Astrocyte (in vitro differentiated cells and primary cell): ENCODE measurements at regions not wholly inside any gene's neighbourhood (a gene's known extent, or its start where the extent isn't known, plus 50 kb on each side); places are given as distances from the start of the nearest gene placed in this dataset.

Experiments used
- DNase-seq: peaks from one replicate; pipeline ENCODE4 v3.0.0-alpha.2; 2010; ENCODE audit warnings: low read depth
- FAIRE-seq: peaks from 2 replicates; lab custom pipeline; 2011; peaks lifted over from hg19 to GRCh38; lab: Jason Lieb, UNC
- H2AFZ ChIP-seq: 2 replicates; pipeline ENCODE4 v1.6.0; 2012; ENCODE audit warnings: low read depth, low read length, inconsistent platforms
- H3K27ac ChIP-seq: 2 replicates; pipeline ENCODE4 v1.5.1; 2011; ENCODE audit warnings: low read depth, low read length, inconsistent platforms
- H3K27me3 ChIP-seq: 2 replicates; pipeline ENCODE4 v1.6.0; 2011; ENCODE audit warnings: low read length, inconsistent platforms; ENCODE audit not compliant: insufficient read depth
- H3K36me3 ChIP-seq: 2 replicates; pipeline ENCODE4 v1.5.1; 2011; ENCODE audit warnings: low read length, inconsistent platforms; ENCODE audit not compliant: insufficient read depth
- H3K4me1 ChIP-seq: 2 replicates; pipeline ENCODE4 v1.5.1; 2011; ENCODE audit warnings: low read length, inconsistent platforms; ENCODE audit not compliant: insufficient read depth
- H3K4me2 ChIP-seq: 2 replicates; pipeline ENCODE4 v1.6.0; 2012; ENCODE audit warnings: low read length, inconsistent platforms
- H3K4me3 ChIP-seq: 2 replicates; pipeline ENCODE4 v1.5.1; 2011; ENCODE audit warnings: low read depth, mild to moderate bottlenecking, low read length, inconsistent platforms; ENCODE audit not compliant: insufficient read depth
- H3K79me2 ChIP-seq: 2 replicates; pipeline ENCODE4 v1.6.0; 2012; ENCODE audit warnings: mild to moderate bottlenecking, low read length, inconsistent platforms; ENCODE audit not compliant: insufficient read depth
- H3K9ac ChIP-seq: 2 replicates; pipeline ENCODE4 v1.6.0; 2012; ENCODE audit warnings: mild to moderate bottlenecking, low read length, inconsistent platforms
- H3K9me3 ChIP-seq: 2 replicates; pipeline ENCODE4 v1.5.1; 2012; ENCODE audit warnings: low read depth, mild to moderate bottlenecking, low read length, inconsistent platforms; ENCODE audit not compliant: insufficient read depth
- H4K20me1 ChIP-seq: 2 replicates; pipeline ENCODE4 v1.6.0; 2012; ENCODE audit warnings: low read length, inconsistent platforms; ENCODE audit not compliant: insufficient read depth
- H3K27ac Mint-ChIP-seq: one replicate; pipeline ENCODE4 v1.8.0; 2021; ENCODE audit warnings: mild to moderate bottlenecking, mixed read lengths; ENCODE audit not compliant: unreplicated experiment
- H3K27me3 Mint-ChIP-seq: one replicate; pipeline ENCODE4 v1.8.0; 2021; ENCODE audit warnings: low read depth, mixed read lengths; ENCODE audit not compliant: unreplicated experiment
- H3K36me3 Mint-ChIP-seq: one replicate; pipeline ENCODE4 v1.8.0; 2021; ENCODE audit warnings: low read depth, mixed read lengths; ENCODE audit not compliant: unreplicated experiment
- H3K4me1 Mint-ChIP-seq: one replicate; pipeline ENCODE4 v1.8.0; 2021; ENCODE audit warnings: low read depth, mixed read lengths; ENCODE audit not compliant: unreplicated experiment
- H3K4me3 Mint-ChIP-seq: one replicate; pipeline ENCODE4 v1.8.0; 2021; ENCODE audit warnings: mild to moderate bottlenecking, moderate library complexity, mixed read lengths; ENCODE audit not compliant: unreplicated experiment
- H3K9me3 Mint-ChIP-seq: one replicate; pipeline ENCODE4 v1.8.0; 2021; ENCODE audit warnings: mild to moderate bottlenecking, mixed read lengths; ENCODE audit not compliant: unreplicated experiment
- EZH2 ChIP-seq: IDR thresholded peaks from 2 replicates; pipeline ENCODE4 v1.6.1; 2012; ENCODE audit warnings: mild to moderate bottlenecking, low read length, inconsistent platforms; ENCODE audit not compliant: insufficient read depth
- TF ChIP-seq, protein P1 (sequence below): IDR thresholded peaks from 2 replicates; pipeline ENCODE4 v1.5.1; 2011; ENCODE audit warnings: low read depth, mild to moderate bottlenecking, inconsistent platforms, low read length, moderate library complexity; ENCODE audit not compliant: insufficient read depth

GRCh38 chr12:58978717-58979116 lies 58.4 kb upstream of the LRIG3 start:
- H3K36me3 Mint-ChIP-seq = no peaks in the 10 kb centered on the region
- peaks cover 5% of the 10 kb centered on the region for H3K4me1 Mint-ChIP-seq
- H3K4me1 ChIP-seq = no peaks in the 10 kb centered on the region
- no peak overlapping the region for H2AFZ ChIP-seq
- H3K9me3 Mint-ChIP-seq = no peaks in the 10 kb centered on the region
- H3K4me3 Mint-ChIP-seq = no peak overlapping the region
- H3K4me2 ChIP-seq = no peak overlapping the region
- no peaks in the 10 kb centered on the region for H3K27me3 ChIP-seq
- H4K20me1 ChIP-seq = no peaks in the 10 kb centered on the region
- no peaks in the 10 kb centered on the region for H3K36me3 ChIP-seq
- no peak for TF ChIP-seq EZH2
- TF ChIP-seq, protein P1, sequence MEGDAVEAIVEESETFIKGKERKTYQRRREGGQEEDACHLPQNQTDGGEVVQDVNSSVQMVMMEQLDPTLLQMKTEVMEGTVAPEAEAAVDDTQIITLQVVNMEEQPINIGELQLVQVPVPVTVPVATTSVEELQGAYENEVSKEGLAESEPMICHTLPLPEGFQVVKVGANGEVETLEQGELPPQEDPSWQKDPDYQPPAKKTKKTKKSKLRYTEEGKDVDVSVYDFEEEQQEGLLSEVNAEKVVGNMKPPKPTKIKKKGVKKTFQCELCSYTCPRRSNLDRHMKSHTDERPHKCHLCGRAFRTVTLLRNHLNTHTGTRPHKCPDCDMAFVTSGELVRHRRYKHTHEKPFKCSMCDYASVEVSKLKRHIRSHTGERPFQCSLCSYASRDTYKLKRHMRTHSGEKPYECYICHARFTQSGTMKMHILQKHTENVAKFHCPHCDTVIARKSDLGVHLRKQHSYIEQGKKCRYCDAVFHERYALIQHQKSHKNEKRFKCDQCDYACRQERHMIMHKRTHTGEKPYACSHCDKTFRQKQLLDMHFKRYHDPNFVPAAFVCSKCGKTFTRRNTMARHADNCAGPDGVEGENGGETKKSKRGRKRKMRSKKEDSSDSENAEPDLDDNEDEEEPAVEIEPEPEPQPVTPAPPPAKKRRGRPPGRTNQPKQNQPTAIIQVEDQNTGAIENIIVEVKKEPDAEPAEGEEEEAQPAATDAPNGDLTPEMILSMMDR = no peak
- no peaks in the 10 kb centered on the region for H3K79me2 ChIP-seq
- no peak overlapping the region for H3K4me3 ChIP-seq
- no peak overlapping the region for H3K27ac ChIP-seq
- H3K9ac ChIP-seq = no peak overlapping the region
- DNase-seq (no peak), FAIRE-seq (no peak)
- H3K27me3 Mint-ChIP-seq = no peaks in the 10 kb centered on the region
- no peaks in the 10 kb centered on the region for H3K9me3 ChIP-seq
- no peak overlapping the region for H3K27ac Mint-ChIP-seq

- Mint-ChIP-seq H3K4me1 (peaks cover 5% of the 10 kb centered on the region), H3K36me3 (no peaks in the 10 kb centered on the region), H3K27ac (no peak overlapping the region), H3K9me3 (no peaks in the 10 kb centered on the region), H3K4me3 (no peak overlapping the region), H3K27me3 (no peaks in the 10 kb centered on the region)
- no peaks in the 10 kb centered on the region for H3K9me3 ChIP-seq
- DNase-seq (no peak), FAIRE-seq (no peak)
- H3K27ac ChIP-seq = no peak overlapping the region
- H3K4me2 ChIP-seq = no peak overlapping the region
- no peak for TF ChIP-seq EZH2
- H2AFZ ChIP-seq = no peak overlapping the region
- H4K20me1 ChIP-seq = no peaks in the 10 kb centered on the region
- no peaks in the 10 kb centered on the region for H3K36me3 ChIP-seq
- no peaks in the 10 kb centered on the region for H3K27me3 ChIP-seq
- no peaks in the 10 kb centered on the region for H3K79me2 ChIP-seq
- H3K4me3 ChIP-seq = no peak overlapping the region
- H3K9ac ChIP-seq = no peak overlapping the region
- no peaks in the 10 kb centered on the region for H3K4me1 ChIP-seq
Observed at GRCh38 chr12:58977476-58977875, 57.2 kb upstream of the LRIG3 start.

DNA sequence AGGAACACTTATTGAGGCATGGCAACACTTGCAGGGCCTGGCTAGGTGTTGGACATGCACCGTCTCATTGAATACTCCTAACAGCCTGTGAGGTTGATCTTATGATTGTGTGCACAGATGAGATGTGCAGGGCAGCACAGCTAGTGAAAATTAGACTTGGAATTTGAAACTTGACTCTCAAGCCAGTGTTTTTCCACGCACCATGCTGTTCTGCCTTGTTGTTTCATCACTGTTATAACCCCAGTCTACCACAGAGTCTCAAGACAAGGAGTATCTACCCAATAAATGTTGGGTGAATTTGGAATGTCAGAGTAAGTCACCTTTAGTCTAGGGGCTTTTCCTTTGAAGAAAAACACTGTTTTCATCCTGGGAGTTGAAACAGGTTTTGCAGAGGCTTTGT lies 55.8 kb upstream of the LRIG3 start:
- no peaks in the 10 kb centered on the region for H3K79me2 ChIP-seq

More for the DNA sequence above, 55.8 kb upstream of the LRIG3 start:
- Histone ChIP-seq H2AFZ (no peak overlapping the region), H3K9ac (no peak overlapping the region), H4K20me1 (no peaks in the 10 kb centered on the region), H3K4me2 (no peak overlapping the region), H3K4me3 (no peak overlapping the region), H3K27me3 (no peaks in the 10 kb centered on the region), H3K4me1 (no peaks in the 10 kb centered on the region), H3K9me3 (no peaks in the 10 kb centered on the region), H3K27ac (no peak overlapping the region), H3K36me3 (no peaks in the 10 kb centered on the region)
- Mint-ChIP-seq H3K27me3 (no peaks in the 10 kb centered on the region), H3K36me3 (no peaks in the 10 kb centered on the region), H3K9me3 (no peaks in the 10 kb centered on the region), H3K4me3 (no peak overlapping the region), H3K4me1 (peaks cover 5% of the 10 kb centered on the region), H3K27ac (no peak overlapping the region)
- DNase-seq (no peak), FAIRE-seq (no peak)
- no peak for TF ChIP-seq EZH2
- TF ChIP-seq, protein P1 = no peak
